ENCODE measurements at regions not wholly inside any gene's neighbourhood (a gene's known extent, or its start where the extent isn't known, plus 50 kb on each side); places are given as distances from the start of the nearest gene placed in this dataset.
A peak's percentile ranks its signal among the peaks of the same experiment; 100 is the strongest.
"Not testable (repeated sequence)": the region's sequence is repeated elsewhere in the genome, so short reads cannot be mapped to it uniquely, and the experiment has no call there.

- H3K36me3 Mint-ChIP-seq (ENCODE audit: low read depth) = no peaks in the 10 kb centered on the region
- no peak overlapping the region for H3K4me3 Mint-ChIP-seq
- DNase-seq (ENCODE audit: low read depth, low spot score) = no peak
- H3K4me1 Mint-ChIP-seq = no peaks in the 10 kb centered on the region
- H3K27ac Mint-ChIP-seq (ENCODE audit: unreplicated experiment) = no peak overlapping the region
- no peak for TF ChIP-seq CTCF (conservative IDR thresholded peaks at IDR 0.05)
- peaks cover 2% of the 10 kb centered on the region for H3K9me3 Mint-ChIP-seq
- H3K27me3 Mint-ChIP-seq (ENCODE audit: low read depth) = no peaks in the 10 kb centered on the region
These were observed 871.3 kb downstream of the RAB28 start for GRCh38 chr4:12612876-12613275.

GRCh38 chr4:12609212-12609875 is 874.8 kb downstream of the RAB28 start:
- H3K4me3 Mint-ChIP-seq; H3K9me3 Mint-ChIP-seq; H3K4me1 Mint-ChIP-seq; H3K36me3 Mint-ChIP-seq (ENCODE audit: low read depth); DNase-seq (ENCODE audit: low read depth, low spot score); H3K27me3 Mint-ChIP-seq (ENCODE audit: low read depth); H3K27ac Mint-ChIP-seq (ENCODE audit: unreplicated experiment): not testable (repeated sequence)

GRCh38 chr4:12595986-12596385 is 888.2 kb downstream of the RAB28 start:
- H3K4me3 Mint-ChIP-seq = no peak overlapping the region
- H3K4me1 Mint-ChIP-seq = no peaks in the 10 kb centered on the region
- TF ChIP-seq CTCF (conservative IDR thresholded peaks at IDR 0.05) = peak; percentile 40
- DNase-seq (ENCODE audit: low read depth, low spot score) = no peak
- no peaks in the 10 kb centered on the region for H3K27me3 Mint-ChIP-seq (ENCODE audit: low read depth)
- peaks cover 14% of the 10 kb centered on the region for H3K9me3 Mint-ChIP-seq
- no peak overlapping the region for H3K27ac Mint-ChIP-seq (ENCODE audit: unreplicated experiment)
- no peaks in the 10 kb centered on the region for H3K36me3 Mint-ChIP-seq (ENCODE audit: low read depth)

GRCh38 chr4:12595489-12595888 is 888.7 kb downstream of the RAB28 start:
- Mint-ChIP-seq H3K4me3 (no peak overlapping the region), H3K9me3 (peaks cover 13% of the 10 kb centered on the region), H3K4me1 (no peaks in the 10 kb centered on the region), H3K27ac (ENCODE audit: unreplicated experiment) (no peak overlapping the region), H3K36me3 (ENCODE audit: low read depth) (no peaks in the 10 kb centered on the region), H3K27me3 (ENCODE audit: low read depth) (no peaks in the 10 kb centered on the region)
- TF ChIP-seq CTCF (conservative IDR thresholded peaks at IDR 0.05) = no peak
- DNase-seq (ENCODE audit: low read depth, low spot score) = no peak

GRCh38 chr4:12588582-12588981 is 895.6 kb downstream of the RAB28 start:
- H3K9me3 Mint-ChIP-seq = no peaks in the 10 kb centered on the region
- H3K4me1 Mint-ChIP-seq = no peaks in the 10 kb centered on the region
- H3K27me3 Mint-ChIP-seq (ENCODE audit: low read depth) = no peaks in the 10 kb centered on the region
- no peak overlapping the region for H3K27ac Mint-ChIP-seq (ENCODE audit: unreplicated experiment)
- no peak overlapping the region for H3K4me3 Mint-ChIP-seq
- H3K36me3 Mint-ChIP-seq (ENCODE audit: low read depth) = no peaks in the 10 kb centered on the region
- TF ChIP-seq CTCF (conservative IDR thresholded peaks at IDR 0.05) = no peak
- DNase-seq (ENCODE audit: low read depth, low spot score) = no peak

DNA sequence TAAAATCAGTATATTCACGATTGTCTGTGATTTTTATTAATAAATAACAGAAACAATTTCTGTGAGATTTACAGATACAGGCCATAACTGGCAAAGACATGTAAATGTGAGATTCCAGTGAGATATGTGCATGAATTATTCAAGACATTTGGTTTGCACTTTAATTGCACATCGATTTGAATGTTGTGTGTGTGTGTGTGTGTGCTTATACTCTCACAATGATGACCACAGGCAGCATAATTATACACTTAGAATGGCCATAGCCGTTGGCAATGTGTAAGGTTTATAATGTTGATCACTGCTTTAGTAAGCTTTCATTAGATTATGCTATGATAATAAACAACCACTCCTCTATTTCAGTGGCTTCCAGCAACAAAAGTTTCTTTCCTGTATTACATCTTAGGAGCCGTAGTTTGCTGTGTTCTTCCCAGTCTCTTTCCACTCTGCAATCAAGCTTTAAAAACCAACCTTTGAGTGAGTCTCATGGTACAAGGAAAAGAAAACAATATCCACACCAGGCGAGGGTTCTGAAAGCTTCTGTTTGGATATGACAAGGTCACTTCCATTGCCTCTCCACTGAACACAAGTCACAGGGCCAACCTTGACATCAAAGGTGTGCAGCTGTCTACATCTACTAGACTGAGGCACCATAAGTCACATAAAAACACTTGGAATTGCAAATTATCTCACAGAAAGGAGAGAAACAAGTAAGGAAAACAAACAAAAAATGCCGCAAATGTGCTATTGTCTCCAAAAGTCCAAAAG is 897.7 kb downstream of the RAB28 start:
- no peak for DNase-seq (ENCODE audit: low read depth, low spot score)
- Mint-ChIP-seq H3K4me1 (no peaks in the 10 kb centered on the region), H3K27ac (ENCODE audit: unreplicated experiment) (no peak overlapping the region), H3K36me3 (ENCODE audit: low read depth) (no peaks in the 10 kb centered on the region), H3K4me3 (no peak overlapping the region), H3K9me3 (no peaks in the 10 kb centered on the region), H3K27me3 (ENCODE audit: low read depth) (no peaks in the 10 kb centered on the region)
- no peak for TF ChIP-seq CTCF (conservative IDR thresholded peaks at IDR 0.05)

Measured in neural crest cell (in vitro differentiated cells).